Keratinocyte (primary cell): ENCODE measurements at regions not wholly inside any gene's neighbourhood (a gene's known extent, or its start where the extent isn't known, plus 50 kb on each side); places are given as distances from the start of the nearest gene placed in this dataset.
A peak's percentile ranks its signal among the peaks of the same experiment; 100 is the strongest.

Experiments
- CTCF ChIP-seq, 3 experiments: IDR thresholded peaks in 1 of 3; conservative IDR thresholded peaks in 1 of 3; optimal IDR thresholded peaks in 1 of 3; 2 replicates in 2 of 3; 3 replicates in 1 of 3; pipeline versions ENCODE3 to v1.5.1; 2011; ENCODE audit warnings: low read length in 3 of 3, mild to moderate bottlenecking in 3 of 3, moderate library complexity in 2 of 3, control low read depth in 1 of 3, inconsistent platforms in 1 of 3; ENCODE audit not compliant: insufficient read depth in 2 of 3; ENCODE audit errors: extremely low read depth in 1 of 3
- EZH2 ChIP-seq: IDR thresholded peaks from one replicate; pipeline ENCODE4 v1.6.1; 2012; ENCODE audit warnings: inconsistent platforms, mild to moderate bottlenecking, low read length, moderate library complexity

- TF ChIP-seq CTCF (optimal IDR thresholded peaks at IDR 0.05 in 1 of 3, IDR thresholded peaks at IDR 0.05 in 1 of 3, conservative IDR thresholded peaks at IDR 0.05 in 1 of 3; ENCODE audit: extremely low read depth in 1 of 3, insufficient read depth in 2 of 3, low read length in 3 of 3) (peak; percentile 81 to 88 (median 85)), EZH2 (no peak)
Measured at GRCh38 chr5:101678481-101679193, 617.4 kb downstream of the SLCO4C1 start.
